Glomerular endothelial cell (primary cell): ENCODE measurements at regions not wholly inside any gene's neighbourhood (a gene's known extent, or its start where the extent isn't known, plus 50 kb on each side); places are given as distances from the start of the nearest gene placed in this dataset.

Experiments used
- DNase-seq: peaks from one replicate; pipeline ENCODE4 v3.0.0-alpha.2; 2011; ENCODE audit warnings: low read depth, low spot score; ENCODE audit errors: extremely low read depth

DNA sequence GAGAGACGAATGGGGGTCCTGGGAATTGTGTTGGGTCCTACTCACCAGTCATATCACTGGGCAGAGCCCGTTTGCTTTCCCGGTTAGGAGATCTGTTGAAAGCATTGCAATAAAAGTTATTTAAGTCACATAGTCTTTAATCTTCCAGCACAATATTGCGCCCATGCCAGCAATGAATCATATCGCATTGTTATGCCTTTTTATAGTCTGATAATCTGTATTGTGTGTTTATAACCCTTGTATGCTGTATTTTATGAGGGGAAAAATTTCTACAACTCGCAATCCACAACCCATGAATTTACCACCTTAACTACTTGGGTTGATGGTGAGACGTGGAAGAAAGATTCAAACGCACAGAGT is 211.9 kb upstream of the SMIM21 start:
- DNase-seq, result no peak

DNA sequence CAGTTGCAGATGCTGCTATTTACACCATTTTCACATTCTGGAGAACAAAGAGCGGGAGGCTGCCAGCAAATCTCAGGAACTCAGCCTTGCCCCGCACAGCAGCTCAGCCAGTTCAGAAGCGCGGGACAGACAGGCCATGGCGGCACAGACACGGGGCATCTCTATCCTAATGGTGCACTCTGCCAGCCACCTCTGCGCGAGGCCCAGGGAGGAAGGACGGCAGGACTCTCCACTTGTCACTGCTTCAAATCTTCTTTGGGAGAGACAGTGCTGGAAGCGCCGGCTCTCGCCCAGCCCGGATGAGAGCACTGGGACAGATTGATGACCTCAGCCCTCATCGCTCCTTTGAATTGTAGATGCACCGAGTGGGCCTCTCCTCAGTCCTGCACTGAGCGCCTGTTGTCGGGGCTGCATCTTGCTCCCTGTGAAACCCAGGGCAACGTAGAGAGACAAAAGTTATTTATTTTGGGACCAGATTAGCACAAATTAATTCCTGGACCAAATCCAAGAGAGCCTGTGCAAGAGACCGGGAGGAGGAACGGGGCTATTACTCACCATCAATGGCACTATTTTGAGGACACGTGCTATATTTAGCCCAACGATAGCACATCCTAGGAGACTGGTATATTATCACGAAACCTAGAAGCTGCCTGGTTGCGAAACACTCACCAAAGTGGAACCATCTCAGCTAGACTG is 211.4 kb upstream of the SMIM21 start:
- no peak for DNase-seq

DNA sequence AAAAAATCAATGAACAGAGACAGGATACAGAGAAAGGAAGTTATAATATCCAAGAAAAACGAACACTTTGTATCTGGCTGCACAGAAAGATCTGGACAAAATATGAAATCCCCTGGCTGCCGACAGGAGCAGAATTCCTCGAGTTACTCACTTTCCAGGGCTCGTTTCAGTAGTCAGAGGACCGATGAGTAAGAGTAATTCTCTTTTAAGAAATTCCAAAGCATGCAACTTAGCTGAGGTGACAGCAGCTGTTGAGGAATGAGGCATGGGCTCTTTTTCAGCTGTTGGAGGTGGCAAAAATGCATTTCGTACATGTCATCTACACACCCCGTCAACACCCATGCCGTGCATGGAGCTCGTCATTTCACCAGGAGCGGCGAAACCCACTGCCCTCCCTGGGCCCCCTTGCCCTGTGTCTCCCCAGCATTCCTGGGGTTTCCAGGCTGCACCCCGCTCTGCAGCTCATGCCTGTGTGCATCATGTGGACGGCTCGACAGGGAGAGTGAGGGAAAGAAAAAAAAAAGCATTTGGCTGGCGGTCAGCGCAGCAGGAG is 210.8 kb upstream of the SMIM21 start:
- DNase-seq, result no peak

DNA sequence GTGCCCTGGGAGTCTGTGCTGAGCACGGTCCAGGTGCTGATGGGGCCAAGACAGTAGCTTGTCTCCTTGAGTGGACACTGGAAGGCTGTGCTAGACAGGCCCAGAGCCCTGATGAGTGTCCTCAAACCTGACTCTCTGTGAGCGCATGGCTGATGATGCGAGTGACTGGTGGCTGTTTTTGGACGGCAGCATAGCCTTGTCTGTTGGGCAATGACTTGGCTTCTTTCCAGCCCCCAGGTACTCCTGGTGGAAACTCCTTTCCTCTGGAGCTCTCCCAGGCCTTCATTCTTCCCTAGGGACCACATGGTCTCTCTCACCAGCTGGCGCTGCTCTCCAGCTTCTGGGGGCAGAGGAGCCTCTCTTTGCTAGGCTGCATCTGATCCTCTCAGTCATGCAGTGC is 207.6 kb upstream of the SMIM21 start:
- no peak for DNase-seq

DNA sequence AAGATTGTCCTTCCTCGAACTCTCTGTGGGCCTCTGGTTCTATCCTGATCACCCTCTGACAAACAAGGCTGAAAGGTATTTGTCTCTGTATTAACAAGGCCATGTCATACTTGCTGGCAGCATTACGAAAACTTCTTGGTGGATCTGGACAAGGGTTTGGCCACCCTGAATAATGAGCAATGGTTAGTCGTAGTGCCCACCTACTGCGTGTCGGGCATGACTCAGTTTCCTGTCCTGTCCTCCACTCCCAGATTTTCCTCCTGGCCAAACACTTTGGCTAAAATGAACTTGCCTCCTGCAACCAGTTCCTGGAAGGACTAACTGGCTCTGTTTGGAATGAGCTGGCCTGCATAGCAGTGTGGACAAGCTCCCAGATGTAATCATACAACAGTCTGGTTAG is 198.5 kb upstream of the SMIM21 start:
- DNase-seq, result no peak

DNA sequence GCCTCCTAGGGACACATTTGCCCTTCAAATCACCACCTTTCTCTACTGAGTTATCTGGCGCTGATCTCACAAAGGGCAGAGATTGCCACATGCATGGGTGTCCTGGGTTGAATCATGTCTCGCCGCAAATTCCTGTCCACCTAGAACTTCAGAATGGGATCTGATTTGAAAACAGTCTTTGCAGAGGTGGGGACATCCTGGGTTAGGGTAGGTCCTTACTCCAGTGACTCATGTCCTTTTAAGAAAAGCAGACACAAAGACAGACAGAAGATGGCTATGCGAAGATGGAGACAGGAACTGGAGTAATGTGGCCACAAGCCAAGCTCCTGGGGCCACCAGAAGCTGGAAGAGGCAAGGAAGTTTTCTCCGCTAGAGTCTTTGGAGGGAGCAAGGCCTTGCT is 197.4 kb upstream of the SMIM21 start:
- no peak for DNase-seq

DNA sequence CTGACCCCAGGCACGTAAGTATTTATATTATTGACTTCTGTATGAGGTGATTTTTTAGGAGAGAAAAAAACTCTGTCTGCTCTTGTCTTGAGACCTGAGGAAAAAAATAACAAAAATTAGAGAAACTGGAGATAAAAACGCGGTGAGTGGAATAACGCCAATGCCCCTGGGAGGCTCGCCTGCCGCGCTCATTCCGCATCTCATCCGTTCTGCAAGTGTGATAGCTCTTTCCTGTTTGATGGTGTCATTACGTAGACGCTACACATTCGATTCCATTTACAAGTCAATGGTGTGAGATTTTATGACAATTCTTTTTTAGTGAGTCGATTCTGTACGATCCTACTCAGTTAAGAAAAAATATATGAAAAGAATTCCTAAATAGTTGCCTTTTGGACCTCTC is 194.3 kb upstream of the SMIM21 start:
- DNase-seq, result no peak

DNA sequence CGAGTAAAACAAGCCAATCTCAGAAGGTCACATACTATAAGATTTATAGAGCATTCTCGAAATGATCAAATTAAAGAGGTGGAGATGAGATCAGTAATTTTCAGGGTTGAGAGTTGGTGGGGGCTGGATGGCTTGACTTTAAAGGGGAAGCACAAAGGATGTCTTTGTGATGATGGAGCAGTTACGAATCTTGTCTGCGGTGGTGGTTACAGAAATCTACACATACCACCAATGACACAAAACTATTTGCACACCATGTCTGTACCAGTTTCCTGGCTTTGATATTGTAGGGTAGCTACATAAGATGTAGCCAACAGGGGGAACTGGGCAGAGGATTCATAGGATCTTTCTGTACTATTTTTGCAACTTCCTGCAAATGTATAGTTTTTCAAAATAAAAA is 190.6 kb upstream of the SMIM21 start:
- DNase-seq, result no peak

DNA sequence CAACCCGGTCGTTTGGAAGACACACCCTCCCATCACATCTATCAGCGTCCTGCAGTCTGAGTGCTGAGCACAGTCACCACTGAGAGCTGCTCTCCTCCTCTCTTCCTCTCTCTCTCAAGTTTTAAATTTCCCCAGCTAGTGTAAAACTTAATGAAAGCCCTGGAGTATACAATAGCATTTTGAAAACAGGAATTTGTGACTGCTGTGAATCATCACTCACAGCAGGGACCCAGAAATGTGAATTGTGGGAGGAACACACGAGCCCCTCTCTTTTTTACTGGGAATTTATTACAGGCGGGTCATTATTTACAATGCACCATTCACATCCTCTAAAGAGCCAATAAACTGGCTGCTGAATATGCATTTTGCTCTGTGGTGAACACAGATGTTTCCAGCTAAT is 185.0 kb upstream of the SMIM21 start:
- DNase-seq, result no peak

DNA sequence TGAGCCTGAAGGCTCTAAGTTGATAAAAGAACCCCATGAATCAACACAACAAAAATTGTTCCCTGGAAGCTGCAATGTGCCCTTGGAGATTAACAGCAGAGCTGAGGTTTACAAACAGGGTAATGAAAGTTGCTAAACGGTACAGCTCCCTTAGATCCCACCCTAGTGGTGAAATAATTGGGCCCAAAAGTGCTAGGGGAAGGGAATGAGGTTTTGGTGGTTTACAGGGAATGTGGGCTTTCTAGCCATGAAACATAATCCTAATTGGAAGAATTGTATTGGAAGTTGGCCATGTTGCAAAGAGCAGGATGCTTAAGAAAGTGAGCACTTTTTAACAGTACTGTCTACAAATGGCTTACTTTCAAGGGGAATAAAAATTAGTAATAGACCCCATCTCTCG is 180.2 kb upstream of the SMIM21 start:
- DNase-seq, result no peak

DNA sequence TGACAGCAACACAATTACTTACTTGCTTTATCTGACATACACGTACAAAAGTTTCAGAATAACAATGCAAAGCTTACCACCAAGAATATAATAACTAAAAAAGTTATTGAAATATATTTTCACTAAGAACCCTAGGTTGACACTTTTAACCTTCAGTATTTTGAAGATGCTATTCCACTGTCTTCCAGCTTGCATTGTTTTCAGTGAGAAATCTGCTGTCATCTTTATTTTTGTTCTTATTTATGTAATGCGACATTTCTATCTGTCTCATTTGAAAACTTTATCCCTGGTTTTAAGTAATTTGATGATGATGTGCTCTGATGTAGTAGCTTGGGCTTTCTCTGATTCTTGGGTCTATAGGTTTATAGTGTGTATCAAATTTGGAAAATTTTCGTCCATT is 165.0 kb upstream of the SMIM21 start:
- DNase-seq, result no peak

DNA sequence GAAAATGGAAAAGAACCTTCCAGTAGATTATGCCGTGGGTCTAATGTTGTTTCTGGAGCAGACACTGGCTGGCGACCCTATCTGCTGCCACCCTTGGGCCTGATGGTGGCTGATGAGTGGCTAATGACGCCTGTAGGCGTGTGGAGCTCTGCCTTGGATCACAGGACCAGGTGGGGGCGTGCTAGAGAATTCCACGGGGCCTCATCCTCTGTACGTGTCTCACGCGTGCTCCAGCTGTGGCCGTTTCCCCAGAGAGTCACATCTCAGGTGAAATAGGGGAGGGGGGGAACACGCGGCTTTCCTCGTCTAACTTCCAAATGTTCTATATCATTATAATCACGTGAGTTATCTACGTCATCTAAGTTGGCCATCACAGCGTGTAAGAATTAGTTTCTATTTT is 160.9 kb upstream of the SMIM21 start:
- no peak for DNase-seq

DNA sequence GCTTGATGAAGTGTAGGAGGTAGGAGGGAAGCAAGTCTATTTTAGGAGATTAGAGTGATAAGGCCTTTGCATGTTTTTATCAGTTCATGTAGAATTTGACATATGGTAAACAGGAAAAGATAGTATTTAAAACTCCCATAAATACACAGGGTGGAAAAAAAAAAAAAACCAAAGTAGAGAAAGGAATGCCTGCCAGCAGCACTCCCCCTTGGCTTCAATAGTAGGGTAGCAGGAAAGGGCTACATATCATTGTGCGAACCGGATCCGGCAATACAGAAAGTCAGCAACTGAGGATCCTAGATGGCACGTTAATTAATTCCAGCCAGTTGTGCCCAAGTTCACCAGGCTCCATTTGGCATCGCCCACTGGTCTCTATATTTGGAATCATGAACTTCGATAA is 159.6 kb upstream of the SMIM21 start:
- no peak for DNase-seq

DNA sequence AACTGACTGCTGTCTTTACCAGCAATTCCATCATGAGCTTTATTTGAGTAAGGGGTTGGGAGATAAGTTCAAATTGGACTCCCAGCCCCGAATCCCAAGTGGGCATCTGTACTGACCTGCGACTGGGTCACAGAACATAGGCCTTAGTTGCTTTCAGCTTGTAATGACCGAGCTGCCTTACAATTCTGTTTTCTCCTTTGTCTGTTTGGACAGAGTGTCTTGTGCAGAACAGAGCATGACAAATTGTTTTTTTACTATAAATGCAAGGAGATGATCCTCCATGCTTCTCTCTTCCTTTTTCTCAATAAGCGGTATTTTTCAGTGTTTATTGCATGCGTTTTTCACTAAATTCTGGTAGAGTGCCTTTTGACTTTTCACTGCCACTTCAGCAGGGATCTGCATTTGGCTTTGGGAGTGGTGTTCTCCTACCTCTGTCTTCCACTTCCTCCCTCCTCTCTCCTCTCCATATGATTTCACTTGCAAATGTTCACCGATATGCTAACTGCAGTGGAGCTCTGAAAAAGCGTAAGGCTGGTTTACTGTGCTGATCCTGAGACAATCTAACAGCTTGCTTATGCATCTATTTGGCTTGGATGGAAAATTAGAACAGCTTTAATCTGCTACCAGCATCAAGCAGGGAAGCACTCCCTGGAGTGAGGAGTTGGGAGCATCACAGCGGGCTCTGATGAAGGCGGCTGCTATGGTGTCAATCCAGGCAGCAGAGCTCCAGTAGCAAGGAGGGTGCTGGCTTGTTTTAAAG is 158.8 kb upstream of the SMIM21 start:
- no peak for DNase-seq

DNA sequence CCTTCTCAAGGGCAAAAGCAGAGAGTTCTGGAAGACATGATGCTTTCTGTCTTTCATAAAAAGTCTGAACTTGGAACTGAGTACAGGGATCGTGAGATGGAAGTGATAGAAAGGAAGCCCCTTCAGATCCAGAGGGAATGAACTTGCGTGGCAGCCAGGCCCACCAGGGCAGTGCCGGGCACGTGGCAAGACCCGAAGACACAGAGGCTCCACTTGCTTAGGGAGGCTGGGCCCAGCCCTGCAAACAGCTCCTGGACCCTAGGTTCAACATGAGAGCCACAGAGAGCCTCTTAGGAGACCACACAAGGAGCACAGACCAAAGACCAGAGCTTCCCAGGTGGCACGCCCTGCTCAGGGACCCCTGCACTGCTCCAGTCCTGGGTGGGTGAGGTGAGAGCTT is 155.4 kb upstream of the SMIM21 start:
- DNase-seq, result no peak

DNA sequence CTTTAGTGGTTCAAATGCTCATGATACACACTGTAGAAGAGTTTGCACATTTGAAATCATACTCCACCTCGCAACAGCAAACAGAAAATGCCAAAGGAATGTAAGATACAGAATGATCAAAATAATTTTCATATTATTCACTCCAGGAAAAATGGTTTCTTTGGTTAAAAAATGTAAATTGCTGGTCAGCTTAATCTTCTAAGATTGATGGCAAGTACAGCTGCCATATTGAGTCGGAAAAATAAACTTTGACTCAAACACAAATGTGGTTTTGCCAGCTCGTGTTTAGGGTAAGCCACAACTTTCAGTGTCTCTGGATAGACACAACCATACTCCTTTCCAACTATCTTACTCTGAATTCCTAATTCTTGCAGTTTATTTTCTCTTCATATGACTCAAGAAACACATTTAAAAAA is 154.9 kb upstream of the SMIM21 start:
- DNase-seq, result no peak

DNA sequence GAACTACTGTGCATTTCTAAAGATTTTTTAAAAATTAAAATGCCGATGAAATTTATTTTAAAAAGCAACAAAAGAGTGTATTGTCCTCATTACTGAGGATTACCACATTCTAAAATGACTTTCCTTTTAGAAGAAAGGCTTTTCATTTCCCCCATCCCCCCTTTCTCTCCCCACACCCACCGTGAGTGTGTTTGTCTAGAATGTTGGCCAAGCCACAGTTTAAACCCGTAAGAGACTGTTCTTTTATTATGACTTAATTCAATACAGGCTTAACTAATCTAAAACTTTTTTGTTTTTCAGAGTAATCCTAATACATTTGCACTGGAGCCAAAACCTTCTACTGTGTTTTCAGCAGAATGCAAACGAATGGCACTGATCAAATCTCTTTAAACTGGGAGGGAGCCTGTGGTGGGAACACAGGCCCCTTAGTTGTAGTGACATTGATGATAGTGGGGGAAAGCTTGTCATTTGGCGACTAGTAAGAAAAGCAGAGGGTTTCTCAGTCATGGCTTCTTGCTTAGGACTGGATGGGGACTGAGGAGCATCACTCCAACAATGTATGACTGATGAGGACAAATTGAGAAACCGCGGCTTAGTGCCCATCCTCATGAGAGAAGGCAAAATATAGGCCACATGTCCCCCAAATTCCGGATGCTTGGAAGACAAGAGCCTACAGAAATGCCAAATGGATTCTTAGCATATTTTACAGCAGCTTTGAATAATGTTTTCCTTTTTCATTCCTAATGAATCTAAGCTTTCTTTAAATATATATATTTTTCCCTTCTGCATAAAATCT is 154.0 kb upstream of the SMIM21 start:
- no peak for DNase-seq

DNA sequence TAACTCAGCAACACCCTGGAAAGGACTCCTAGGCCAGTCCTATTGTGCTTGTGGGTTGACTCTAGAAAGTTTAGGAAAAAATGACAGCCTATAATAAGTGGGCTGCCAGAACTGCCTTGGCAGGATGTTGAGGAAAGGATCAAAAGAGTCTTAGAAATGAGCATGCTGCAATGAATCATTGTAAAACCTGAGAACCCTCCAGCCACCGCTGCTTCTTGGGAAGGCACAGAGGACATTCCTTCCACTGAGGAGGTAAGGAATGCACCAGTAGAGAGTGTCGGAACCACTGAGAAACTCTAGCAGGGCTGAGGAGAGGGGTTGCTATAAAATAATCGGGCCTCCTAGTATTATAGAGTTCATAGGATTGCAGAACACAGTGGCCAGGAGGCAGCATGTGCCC is 146.7 kb upstream of the SMIM21 start:
- no peak for DNase-seq

DNA sequence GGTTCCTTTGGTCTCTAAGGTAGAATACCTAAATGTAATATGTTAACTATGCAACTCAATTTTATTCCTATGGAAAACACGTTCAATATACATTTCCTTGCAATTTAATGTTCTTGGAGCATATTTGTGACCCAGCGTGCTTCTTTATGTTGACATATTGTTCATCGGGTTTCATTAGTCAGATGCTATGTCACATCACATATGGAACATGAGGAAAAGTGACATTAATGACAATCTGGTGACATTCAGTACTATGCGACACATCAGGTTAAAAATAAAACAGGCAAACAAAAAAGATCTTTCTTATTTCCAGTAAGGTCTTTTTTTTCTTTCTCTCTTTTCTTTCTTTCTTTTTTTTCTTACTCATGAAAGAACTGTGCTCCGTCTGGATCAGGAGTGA is 135.6 kb upstream of the SMIM21 start:
- DNase-seq, result no peak

DNA sequence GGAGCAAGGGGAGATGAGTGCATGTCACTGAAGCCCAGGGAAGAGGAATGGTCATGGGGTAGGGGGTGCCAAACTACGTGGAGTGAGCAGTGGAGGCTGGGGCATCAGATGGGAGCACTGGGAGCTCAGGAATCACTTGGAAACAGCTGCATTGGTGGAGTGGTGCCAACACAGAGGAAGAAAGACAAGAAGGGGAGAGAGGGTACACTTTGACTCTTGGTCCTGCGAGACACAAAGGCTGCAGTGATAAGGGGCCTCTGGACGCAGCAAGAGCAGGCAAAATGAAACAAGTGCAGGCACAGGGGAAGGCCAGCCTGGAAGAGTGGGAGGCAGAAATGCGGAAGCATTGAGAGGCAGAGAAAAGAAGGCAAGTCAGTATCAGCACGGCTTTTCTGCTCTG is 134.7 kb upstream of the SMIM21 start:
- DNase-seq, result no peak

DNA sequence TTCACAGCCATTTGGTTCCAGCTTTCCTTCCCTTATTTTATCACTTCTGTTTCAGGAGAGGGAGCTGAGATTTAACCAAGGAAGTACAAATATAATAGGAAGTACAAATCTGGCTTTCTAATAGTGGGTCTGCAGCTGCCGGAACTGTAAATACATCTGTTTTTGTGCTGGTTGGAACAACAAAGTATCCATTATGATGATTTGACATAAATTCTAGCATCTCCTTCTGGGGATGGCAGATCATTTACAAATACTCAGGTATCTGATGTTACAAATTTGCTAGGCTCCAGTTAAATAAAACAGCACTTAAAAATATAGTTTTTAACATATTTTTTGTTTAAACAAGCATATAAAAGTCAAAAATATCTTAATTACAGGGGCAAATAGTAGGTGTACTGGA is 131.3 kb upstream of the SMIM21 start:
- no peak for DNase-seq

DNA sequence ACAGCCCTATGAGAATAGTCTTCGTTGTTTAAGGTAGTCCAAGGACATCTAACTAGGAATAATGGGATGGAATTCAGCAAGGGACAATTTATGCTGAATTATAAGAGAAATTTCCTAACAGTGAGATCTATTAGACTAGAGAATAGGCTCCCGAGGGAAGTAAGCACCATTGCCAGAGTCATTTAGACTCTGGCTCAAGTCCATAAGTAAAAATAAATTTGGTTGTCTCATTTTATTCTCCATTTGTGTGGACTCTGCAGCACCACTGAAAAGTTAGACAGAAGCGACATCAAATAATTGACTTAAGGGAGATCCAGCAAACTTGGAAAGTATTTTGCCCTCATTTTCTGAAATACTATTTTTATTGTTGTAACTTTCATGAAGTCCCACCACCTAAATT is 129.3 kb upstream of the SMIM21 start:
- DNase-seq, result no peak
